GM06990 (cell line): ENCODE measurements at regions not wholly inside any gene's neighbourhood (a gene's known extent, or its start where the extent isn't known, plus 50 kb on each side); places are given as distances from the start of the nearest gene placed in this dataset.

Experiments
- DNase-seq: peaks from one replicate; pipeline ENCODE4 v3.0.0-alpha.2; 2011; ENCODE audit not compliant: insufficient read length; ENCODE audit errors: extremely low read depth
- H3K27me3 ChIP-seq: replicated peaks from 2 replicates; pipeline ENCODE4 v1.6.0; 2011; ENCODE audit warnings: low read length; ENCODE audit not compliant: control insufficient read depth, insufficient read depth
- H3K36me3 ChIP-seq: 2 replicates; pipeline ENCODE4 v1.5.1; 2011; ENCODE audit warnings: low read length; ENCODE audit not compliant: control insufficient read depth, insufficient read depth
- H3K4me3 ChIP-seq: replicated peaks from 2 replicates; pipeline ENCODE4 v1.5.1; 2011; ENCODE audit warnings: low read depth, mild to moderate bottlenecking, control low read depth, low read length
- TF ChIP-seq, protein P1 (sequence below): IDR thresholded peaks from 2 replicates; pipeline ENCODE4 v1.5.1; 2011; ENCODE audit warnings: low read length, control low read depth, mild to moderate bottlenecking, inconsistent platforms; ENCODE audit not compliant: insufficient read depth, poor library complexity, severe bottlenecking

- DNase-seq, result no peak
- H3K36me3 ChIP-seq, result no peaks in the 10 kb centered on the region; the same call in 1 of the 2 replicates
- no peak overlapping the region for H3K4me3 ChIP-seq
- TF ChIP-seq, protein P1, sequence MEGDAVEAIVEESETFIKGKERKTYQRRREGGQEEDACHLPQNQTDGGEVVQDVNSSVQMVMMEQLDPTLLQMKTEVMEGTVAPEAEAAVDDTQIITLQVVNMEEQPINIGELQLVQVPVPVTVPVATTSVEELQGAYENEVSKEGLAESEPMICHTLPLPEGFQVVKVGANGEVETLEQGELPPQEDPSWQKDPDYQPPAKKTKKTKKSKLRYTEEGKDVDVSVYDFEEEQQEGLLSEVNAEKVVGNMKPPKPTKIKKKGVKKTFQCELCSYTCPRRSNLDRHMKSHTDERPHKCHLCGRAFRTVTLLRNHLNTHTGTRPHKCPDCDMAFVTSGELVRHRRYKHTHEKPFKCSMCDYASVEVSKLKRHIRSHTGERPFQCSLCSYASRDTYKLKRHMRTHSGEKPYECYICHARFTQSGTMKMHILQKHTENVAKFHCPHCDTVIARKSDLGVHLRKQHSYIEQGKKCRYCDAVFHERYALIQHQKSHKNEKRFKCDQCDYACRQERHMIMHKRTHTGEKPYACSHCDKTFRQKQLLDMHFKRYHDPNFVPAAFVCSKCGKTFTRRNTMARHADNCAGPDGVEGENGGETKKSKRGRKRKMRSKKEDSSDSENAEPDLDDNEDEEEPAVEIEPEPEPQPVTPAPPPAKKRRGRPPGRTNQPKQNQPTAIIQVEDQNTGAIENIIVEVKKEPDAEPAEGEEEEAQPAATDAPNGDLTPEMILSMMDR, result no peak
- H3K27me3 ChIP-seq, result no peaks in the 10 kb centered on the region
Measured at GRCh38 chr14:73800970-73801515, 50.6 kb upstream of the PTGR2 start.

DNA sequence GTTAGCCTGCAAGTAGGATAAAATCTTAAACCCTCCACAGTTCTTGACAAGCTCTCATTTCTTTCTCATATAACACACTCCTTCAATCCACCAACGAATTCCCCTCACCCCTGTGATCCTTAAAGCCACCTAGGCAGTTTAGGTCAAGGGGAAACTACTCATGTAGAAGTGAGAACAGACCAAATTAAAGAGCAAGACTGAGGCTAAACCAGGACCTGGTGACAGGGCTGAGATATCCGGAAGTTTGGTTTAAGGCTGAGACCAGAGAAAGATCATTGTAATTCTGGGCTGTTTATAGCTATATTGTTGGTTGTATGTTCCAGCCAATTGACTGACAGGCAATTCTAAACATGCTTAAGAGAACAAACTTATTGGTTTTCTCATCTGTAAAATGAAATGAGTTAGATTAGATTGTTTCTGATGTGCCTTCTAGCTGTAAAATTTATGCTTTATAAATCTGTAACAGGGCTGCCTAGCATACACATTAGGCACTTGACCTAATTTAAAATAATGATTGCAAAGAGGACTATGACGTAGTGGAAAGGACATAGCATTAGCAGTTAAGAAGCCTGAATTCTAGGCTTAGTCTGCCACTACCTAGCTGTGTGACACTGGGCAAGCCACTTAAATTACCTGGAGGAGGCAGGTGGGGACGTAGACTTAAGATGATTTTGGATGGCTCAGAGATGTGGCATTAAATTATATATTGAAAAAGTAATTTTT, 53.9 kb upstream of the PTGR2 start:
- no peak for DNase-seq
- H3K27me3 ChIP-seq, result no peaks in the 10 kb centered on the region
- TF ChIP-seq, protein P1, result no peak
- H3K36me3 ChIP-seq, result no peaks in the 10 kb centered on the region
- no peak overlapping the region for H3K4me3 ChIP-seq

DNA sequence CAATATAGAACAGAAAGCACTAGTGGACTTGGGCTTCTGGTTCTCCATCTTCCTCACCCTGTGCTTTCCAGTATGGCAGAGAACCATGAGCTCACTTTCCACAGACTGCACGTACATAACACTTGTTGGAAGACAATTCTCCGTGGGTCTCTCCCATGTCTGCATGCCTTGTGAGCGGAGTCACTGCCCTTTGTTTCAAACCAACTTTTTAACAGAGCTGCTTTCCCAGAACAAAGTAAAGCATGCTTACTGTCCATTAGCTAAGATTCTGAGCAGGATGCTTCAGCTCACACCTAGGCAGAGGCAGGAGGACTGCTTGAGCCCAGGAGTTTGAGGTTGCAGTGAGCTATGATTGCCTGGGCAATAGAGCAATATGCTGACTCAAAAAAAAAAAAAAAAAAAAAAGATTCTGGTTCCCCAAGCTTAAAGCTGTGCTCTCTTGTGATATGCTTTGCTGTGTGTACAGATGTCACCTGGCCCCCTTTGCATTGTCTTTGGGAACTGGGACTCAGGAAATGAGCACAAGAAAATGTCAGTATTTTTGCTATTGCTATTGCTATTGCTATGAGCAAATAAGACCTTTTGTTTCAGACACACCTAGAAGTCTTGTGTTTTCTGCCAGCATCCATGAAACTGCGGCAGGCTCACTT, 54.6 kb upstream of the PTGR2 start:
- TF ChIP-seq, protein P1, result no peak
- Histone ChIP-seq H3K27me3 (no peaks in the 10 kb centered on the region), H3K36me3 (no peaks in the 10 kb centered on the region), H3K4me3 (no peak overlapping the region)
- DNase-seq, result no peak

GRCh38 chr14:73796415-73796814, 55.2 kb upstream of the PTGR2 start:
- Histone ChIP-seq H3K27me3 (no peaks in the 10 kb centered on the region), H3K36me3 (no peaks in the 10 kb centered on the region), H3K4me3 (no peak overlapping the region)
- TF ChIP-seq, protein P1, result no peak
- no peak for DNase-seq

GRCh38 chr14:73795974-73796373, 55.7 kb upstream of the PTGR2 start:
- no peak for DNase-seq
- TF ChIP-seq, protein P1, result no peak
- no peaks in the 10 kb centered on the region for H3K27me3 ChIP-seq

More at GRCh38 chr14:73795974-73796373, 55.7 kb upstream of the PTGR2 start:
- no peak overlapping the region for H3K4me3 ChIP-seq
- H3K36me3 ChIP-seq, result no peaks in the 10 kb centered on the region
